GM12873 (cell line): ENCODE measurements at regions not wholly inside any gene's neighbourhood (a gene's known extent, or its start where the extent isn't known, plus 50 kb on each side); places are given as distances from the start of the nearest gene placed in this dataset.

ENCODE experiments used
- TF ChIP-seq, protein P1 (sequence below): IDR thresholded peaks from 2 replicates; pipeline ENCODE4 v1.5.1; 2012; ENCODE audit warnings: low read depth, mild to moderate bottlenecking, moderate library complexity, low read length, control low read depth; ENCODE audit not compliant: insufficient read depth; ENCODE audit errors: missing control alignments

DNA sequence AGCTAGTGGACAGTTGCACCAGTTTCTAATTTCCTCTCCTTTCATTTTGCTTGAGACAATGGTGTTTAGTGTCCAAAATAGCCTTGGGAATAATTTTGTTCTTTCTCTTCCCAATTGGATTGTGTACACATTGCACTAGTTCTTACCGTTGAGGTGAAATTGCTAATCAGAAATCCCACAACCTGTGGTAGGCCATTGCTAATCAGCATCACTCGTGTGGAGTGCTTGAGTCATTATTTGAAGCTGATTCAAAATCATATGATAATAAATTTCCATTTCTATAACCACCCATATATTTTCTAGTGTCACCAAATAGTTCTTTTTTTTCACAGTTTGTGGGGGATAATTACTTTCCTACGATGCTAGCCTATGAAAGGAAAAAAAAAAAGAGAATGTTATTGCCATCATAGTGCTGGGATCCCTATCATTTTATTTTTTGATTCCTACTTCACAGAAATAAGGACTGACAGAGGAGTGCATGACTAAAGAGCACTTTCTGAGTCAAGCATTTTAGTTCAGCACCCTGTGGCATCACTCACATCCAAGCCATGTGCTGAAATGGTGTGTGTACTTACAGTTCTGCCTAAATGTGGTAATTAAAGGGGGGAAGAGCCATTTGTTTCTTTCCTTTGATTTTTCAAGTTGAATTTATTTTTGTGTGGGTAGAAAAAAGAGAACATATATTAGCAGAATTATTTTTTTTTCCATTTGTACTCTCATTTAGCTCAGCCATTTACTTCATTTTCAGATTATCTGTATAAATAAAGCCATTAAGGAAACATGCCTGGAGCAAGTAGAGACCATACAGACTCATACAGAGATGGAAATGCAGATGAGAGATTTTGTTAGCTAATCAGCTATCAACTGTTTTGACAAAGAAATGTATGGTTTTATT lies 108.0 kb upstream of the MEIS2 start:
- TF ChIP-seq, protein P1, sequence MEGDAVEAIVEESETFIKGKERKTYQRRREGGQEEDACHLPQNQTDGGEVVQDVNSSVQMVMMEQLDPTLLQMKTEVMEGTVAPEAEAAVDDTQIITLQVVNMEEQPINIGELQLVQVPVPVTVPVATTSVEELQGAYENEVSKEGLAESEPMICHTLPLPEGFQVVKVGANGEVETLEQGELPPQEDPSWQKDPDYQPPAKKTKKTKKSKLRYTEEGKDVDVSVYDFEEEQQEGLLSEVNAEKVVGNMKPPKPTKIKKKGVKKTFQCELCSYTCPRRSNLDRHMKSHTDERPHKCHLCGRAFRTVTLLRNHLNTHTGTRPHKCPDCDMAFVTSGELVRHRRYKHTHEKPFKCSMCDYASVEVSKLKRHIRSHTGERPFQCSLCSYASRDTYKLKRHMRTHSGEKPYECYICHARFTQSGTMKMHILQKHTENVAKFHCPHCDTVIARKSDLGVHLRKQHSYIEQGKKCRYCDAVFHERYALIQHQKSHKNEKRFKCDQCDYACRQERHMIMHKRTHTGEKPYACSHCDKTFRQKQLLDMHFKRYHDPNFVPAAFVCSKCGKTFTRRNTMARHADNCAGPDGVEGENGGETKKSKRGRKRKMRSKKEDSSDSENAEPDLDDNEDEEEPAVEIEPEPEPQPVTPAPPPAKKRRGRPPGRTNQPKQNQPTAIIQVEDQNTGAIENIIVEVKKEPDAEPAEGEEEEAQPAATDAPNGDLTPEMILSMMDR = no peak

- TF ChIP-seq, protein P1 = no peak
Measured at GRCh38 chr15:37209041-37209363, 108.7 kb upstream of the MEIS2 start.

DNA sequence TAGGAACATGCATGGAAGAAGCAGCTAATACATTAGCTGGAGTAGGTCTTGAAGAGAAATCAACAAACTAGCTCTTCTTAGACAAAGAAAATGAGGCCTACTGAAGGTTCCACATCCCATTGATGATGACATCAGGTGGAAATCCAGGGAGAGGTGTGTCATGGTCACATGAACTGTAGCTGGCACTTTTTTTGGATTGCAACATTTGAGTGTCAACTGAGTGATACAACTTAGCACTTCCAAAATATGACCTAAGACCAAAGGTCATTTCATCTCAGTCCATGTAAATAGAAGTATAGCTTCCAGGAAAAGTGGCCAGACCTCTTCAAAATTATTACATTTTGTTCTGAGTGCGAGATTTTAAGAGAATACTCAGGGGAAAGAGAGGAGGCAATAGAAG lies 117.2 kb upstream of the MEIS2 start:
- TF ChIP-seq, protein P1 = no peak

DNA sequence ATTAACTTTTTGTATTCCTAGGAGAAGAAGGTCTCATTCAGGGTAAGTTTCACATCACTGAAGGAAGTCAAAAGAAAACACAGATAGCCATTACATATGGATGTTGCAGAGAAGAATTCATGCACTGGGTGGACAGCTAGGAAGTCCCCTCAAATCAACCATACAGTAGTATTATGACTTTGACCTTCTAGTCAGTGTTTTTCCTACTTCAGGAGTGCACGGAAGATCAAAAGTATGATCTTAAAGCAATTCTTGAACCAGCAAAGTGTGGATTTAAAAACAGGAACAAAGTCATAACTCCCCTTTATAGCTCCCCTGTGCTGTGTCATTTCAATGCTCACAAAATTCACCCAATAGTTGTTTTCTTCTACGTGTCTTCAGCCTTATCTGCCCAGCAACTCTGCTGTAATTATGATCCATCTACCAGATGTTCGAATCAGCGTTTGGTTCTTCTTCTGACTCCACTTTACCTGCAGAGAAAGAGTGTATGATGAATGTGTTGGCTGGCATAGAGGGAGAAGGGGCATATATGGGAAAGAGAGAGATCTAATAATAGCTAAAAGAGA lies 118.1 kb upstream of the MEIS2 start:
- TF ChIP-seq, protein P1 = no peak

DNA sequence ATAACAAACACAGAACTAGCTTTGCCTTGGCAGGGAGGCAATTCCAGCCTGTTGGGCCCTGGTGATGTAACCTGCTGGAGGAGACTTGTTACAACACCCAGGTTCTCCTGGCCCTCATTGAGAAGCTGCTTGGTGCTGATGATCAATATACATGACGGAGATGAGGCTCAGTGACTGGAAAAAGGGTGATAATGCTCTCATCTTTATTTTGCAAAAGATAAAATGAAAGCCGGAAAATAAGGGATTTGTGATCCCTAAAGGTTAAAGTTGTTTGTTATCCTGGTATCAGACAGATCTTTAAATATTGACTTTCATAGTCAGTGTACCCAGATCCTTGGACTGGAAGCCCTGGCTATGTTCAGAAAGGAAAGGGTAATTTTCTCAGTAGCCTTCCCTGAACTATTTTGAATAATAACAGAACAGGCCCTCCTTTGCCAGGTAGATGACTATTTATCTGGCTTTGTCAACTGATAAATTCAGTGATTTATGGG lies 118.9 kb upstream of the MEIS2 start:
- TF ChIP-seq, protein P1 = no peak

DNA sequence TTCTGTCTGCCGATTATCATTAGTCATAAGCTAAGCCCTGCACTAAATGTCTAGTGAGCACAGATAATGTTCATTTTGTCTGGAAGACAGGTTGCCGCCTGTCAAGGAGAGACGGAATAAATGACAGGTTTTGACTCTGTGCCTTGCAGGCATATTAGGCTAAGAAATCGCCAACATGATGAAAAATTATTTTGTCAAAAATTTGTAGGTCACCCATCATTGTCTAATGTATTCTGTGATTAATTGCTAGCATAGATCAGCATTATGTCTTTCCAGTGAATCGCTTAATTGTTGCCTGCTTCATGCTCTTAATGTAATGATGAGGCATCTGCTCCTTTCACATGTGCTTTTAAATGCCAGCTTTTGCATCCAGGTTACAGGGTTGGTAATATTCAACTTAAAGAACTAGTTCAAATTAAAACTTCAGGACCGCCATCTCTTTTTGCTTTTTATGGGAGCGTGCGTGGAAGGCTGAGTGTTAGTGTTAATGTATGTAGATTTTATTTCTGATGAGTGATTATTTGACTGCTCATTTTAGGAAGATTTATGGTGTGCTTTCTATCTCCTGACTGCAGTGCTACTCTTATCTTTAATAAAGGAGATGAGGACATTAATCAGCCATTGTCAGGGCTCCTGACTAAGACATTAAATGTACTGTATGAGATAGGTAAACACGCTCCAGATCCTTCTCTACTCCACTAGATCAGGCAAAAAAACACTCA lies 120.8 kb upstream of the MEIS2 start:
- TF ChIP-seq, protein P1 = no peak

GRCh38 chr15:37221671-37222145 lies 121.4 kb upstream of the MEIS2 start:
- TF ChIP-seq, protein P1 = no peak
